GM18505 (cell line): ENCODE measurements at regions not wholly inside any gene's neighbourhood (a gene's known extent, or its start where the extent isn't known, plus 50 kb on each side); places are given as distances from the start of the nearest gene placed in this dataset.

Experiments
- ATAC-seq: cut with Tn5 transposase; IDR thresholded peaks from one replicate; pipeline ENCODE4 v1.9.1; 2021; ENCODE audit not compliant: unreplicated experiment
- POLR2A ChIP-seq: IDR thresholded peaks from 4 replicates; pipeline ENCODE4 v1.6.1; 2011; ENCODE audit warnings: borderline replicate concordance; ENCODE audit not compliant: insufficient read depth, insufficient read length; ENCODE audit errors: extremely low read depth

DNA sequence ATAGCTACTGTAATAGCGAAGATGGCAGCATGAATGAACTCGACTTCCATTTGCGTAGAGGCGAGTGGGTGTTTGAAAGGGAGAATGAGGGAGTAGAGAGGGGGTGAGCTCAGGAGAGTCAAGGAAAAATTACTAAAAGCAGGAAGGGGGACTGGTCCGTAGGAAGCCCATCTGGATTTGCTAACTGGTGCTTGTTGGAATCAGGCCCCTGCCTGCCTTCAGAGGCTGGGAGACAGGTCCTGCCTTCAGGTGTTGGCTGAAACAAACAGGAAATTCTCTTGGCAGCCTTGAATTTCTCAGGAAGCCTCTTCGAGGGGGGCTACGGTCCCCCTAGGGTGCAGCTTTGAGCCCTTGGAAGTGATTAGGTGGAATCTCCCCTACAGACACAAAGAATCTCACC, 121.7 kb downstream of the OLFM1 start:
- ATAC-seq, result no peak

DNA sequence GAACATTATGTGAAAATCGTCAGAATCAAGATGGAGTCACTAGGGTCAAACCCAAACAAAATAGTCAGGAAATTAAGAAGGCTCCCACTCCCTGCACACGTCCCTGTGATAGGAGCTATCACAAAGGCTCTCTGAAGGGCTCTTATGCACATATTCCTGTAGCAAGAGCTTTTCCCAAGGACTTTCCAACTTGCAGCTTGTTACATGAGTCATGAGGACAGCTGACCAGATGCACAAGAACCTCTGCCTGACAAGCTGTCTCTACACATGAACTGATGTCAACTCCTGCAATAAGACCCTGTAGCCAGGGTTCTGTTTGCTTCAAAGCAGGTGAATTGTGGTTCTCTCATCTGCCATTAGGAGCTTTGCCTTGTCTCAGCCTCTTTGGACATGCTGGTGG, 122.4 kb downstream of the OLFM1 start:
- ATAC-seq, result no peak
- TF ChIP-seq POLR2A, result no peak

More for the DNA sequence above, 121.7 kb downstream of the OLFM1 start:
- TF ChIP-seq POLR2A, result no peak

DNA sequence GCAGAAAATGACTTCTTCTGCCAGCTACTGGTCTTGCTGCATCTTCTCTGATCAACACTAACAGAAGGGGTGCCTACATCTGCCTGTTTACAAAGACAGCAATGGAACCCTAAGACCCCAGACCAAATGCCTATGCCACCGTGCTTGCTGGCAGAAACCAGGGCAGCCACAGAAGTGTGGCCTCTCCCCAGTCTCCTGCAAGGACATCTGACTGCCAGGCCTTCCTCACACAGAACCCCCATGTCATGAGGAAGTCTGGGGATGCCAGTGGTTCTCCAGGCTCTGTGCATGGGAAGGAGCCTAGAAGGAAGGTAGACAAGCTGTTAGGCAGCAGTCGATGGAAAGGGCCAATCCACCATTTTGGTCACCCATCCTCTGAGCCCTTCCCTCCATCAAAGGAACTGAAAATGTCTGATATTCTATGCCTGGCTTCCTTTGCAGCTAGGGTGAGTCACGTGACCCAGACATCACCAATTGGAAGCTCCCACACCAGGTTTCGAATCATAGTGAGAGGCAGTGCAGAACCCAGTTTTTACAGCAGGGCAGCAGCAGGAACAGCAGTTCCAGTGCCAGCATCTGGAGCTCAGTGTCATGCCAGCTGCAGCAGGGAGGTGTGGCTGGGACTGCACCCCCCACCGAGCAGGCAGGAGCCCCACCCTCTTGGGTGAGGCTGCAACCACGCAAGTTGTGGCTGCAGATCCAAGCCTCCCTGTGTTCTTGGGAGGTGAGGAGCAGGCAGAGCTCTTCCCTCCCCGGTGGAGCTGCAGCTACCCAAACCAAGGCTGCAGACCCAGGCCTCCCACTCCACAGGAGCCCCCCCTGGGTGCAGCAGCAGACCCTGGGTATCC, 123.4 kb downstream of the OLFM1 start:
- no peak for ATAC-seq
- no peak for TF ChIP-seq POLR2A

DNA sequence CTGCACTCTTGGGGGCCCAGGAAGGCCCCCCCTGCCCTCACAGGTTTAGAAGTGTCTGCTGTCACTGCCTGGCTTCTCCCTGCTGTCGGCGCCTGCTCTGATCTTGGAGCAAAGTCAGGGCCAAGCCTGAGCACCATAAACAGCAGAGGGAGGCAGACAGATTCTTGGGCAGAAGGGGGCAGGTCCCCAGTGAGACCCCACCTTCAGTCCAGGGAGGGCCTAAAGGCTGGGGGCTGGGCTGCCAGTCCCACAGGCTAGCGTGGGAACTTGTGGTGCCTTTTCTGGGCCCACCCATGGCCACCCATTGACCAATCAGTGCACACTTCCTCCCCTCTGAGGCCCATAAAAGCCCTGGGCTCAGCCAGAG, 124.0 kb downstream of the OLFM1 start:
- no peak for ATAC-seq
- TF ChIP-seq POLR2A, result no peak

DNA sequence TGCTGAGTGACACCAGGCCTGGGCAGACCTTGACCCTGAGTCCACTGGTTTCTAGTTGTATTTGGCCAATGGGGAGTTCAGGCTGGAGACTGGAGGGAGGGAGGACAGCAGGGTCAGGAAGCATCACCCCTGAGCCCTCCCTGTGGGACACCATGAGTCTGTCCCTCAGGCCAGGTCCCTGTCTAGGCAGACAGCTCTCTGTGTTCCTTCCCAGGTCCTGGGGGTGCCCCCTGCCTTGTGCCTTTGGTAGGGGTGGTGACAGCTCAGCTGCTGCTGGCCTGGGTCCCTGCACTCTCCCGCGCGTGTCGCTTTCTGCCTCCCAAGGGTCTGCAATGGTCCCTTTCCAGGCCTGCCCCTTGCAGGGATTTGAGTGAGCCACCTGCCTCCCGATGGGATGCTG, 125.5 kb downstream of the OLFM1 start:
- no peak for ATAC-seq

DNA sequence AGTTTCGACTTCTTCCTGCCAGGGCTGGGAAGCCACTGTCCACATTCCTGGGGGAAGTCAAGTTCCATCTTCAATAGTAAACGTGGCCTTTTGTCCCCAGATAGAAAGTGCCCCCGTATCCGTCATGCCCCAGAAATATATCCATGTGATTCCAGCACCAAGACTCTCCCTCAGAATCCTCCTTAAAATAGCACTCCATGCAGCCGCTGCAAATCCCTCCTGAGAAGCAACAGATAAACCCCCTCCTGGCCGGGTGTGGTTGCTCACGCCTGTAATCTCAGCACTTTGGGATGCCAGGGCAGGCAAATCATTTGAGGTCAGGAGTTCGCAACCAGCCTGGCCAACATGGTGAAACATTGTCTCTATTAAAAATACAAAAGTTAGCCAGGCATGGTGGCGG, 126.1 kb downstream of the OLFM1 start:
- ATAC-seq, result no peak
- no peak for TF ChIP-seq POLR2A

More for the DNA sequence above, 125.5 kb downstream of the OLFM1 start:
- TF ChIP-seq POLR2A, result no peak

DNA sequence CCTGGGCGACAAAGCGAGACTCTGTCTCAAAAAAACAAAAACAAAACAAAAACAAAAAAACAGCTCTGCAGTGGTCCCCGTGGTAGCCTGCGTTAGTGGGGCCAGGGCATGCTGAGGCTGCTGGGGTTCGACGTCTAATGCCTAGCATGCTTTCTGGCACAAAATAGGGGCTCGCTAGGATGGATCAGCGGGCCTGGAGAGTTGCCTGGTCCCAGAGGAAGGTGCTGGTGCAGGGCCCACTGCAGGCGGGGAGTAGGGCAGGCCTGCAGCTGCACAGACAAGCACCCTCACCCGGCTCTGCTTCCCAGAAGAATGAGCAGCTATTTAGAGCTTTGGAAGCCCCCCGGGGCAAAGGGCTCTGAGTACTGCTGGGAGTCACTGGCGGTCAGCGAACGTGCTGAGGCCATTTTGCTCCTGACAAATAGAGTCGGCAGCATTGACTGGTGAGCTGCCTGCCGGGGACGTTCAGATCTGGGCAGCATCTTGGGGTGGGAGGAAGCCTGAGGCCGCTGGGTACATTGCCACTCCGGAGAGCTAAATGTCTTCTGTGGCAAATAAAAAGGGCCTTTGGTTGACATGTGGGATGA, 126.7 kb downstream of the OLFM1 start:
- no peak for TF ChIP-seq POLR2A
- no peak for ATAC-seq

DNA sequence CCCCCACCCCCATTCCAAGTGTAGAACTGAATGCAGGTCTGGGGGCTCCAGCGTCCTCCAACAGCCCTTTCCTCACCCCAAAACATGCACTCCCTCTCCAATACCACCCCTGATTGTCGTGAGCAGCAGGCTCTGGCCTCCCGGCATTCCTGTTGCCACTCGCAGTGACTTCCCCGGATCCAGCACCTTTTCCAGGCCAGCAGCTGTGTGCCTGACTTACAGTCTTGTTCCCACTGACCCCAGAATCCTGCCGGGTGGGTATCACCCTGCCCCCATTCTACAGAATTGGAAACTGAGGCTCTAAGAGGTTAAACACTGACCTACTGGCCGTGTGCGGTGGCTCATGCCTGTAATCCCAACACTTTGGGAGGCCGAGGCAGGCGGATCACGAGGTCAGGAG, 127.2 kb downstream of the OLFM1 start:
- no peak for ATAC-seq
- no peak for TF ChIP-seq POLR2A

DNA sequence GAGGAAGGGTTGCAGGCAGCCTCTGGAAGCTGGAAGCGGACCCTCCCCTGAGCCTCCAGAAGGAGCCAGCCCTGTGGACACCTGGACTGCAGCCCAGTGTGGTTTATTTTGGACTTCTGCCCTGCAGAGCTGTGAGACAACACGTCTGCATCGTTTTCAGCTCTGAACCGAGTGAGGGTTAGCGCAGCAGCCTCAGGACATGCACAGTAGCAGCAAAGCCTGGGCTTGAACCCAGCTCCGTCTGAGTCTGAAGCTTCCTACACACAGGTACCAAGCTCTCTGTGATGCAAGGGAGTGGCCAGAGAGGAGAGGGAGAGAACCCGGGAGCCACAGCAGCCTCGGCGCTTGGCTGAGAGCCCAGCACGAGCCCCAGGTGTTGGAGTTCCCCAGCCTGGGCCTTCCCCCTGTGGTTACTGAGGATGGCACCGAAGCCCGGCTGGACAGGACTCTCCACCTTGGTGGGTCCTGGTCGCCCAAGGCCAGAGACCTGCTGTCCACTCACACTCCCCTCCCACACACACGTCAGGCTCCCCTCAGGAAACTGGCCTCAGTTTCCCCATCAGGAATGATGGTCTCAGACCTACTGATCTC, 128.2 kb downstream of the OLFM1 start:
- no peak for TF ChIP-seq POLR2A
- no peak for ATAC-seq

DNA sequence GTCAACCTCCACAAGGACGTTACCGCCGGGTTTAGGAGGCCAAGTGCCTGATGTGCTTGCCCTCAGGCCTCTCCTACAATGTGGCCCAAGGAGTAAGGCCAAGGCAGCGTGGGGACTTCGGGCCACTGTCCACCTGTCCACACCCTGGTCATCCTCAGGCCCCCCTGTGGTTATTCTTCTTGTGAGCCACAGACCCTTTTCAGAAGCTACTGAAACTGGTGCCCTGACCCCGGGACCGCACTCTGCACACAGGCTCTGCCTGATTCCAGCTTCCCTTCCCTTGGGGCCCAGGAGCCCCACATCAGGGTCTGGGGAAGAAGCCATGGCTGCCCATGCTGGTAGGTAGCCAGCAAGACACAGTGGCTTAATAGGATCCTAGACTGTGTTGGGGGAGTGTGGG, 128.8 kb downstream of the OLFM1 start:
- no peak for ATAC-seq
- no peak for TF ChIP-seq POLR2A

DNA sequence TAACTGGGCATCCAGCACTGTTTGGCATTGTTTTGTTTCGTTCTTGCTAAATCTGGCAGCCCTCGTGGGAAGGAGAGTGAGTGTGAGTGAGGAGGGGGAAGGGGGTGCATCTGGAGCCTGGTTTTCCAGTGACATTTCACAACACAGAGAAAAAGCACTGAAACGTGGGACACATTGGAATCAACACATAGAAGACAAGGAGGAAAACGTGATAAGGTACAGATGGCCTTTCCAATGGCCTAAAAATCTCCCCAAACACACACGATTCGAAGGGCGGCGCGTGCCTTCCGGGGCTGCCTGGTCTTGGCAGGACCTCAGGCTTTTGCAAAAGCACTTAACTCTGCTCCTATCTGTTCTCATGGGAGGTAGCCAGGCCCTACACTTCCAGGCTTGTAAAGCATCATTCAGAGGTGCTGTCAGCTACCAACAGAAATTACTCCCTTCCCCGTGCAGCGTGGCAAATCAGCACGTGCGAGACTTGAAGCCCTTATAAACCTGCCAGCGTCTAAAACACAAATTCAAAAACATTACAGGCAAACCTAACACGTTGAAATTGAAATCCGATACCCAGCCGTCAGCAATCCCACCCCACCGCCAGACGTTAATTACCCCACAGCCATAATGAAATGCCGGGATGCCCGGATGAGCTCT, 129.4 kb downstream of the OLFM1 start:
- no peak for ATAC-seq
- no peak for TF ChIP-seq POLR2A

DNA sequence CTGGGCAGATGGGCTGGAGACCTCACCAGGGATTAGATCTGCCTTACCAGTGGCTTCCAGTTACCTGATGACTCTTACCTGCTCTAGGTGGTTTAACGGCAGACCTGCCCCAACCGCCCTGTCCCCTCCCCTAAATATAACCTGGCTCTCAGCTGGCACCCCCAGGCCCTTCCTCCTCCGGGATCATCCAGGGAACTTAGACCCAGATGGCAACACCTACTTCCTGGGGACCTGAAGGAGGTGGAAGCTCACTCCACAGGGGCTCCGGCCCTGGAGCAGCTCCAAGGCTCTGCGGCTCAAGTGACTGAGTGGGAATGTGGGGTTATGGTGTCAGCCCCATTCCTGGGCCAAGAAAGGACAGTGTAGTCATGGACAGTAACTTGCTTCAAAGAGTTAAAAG, 130.4 kb downstream of the OLFM1 start:
- ATAC-seq, result no peak
- no peak for TF ChIP-seq POLR2A

DNA sequence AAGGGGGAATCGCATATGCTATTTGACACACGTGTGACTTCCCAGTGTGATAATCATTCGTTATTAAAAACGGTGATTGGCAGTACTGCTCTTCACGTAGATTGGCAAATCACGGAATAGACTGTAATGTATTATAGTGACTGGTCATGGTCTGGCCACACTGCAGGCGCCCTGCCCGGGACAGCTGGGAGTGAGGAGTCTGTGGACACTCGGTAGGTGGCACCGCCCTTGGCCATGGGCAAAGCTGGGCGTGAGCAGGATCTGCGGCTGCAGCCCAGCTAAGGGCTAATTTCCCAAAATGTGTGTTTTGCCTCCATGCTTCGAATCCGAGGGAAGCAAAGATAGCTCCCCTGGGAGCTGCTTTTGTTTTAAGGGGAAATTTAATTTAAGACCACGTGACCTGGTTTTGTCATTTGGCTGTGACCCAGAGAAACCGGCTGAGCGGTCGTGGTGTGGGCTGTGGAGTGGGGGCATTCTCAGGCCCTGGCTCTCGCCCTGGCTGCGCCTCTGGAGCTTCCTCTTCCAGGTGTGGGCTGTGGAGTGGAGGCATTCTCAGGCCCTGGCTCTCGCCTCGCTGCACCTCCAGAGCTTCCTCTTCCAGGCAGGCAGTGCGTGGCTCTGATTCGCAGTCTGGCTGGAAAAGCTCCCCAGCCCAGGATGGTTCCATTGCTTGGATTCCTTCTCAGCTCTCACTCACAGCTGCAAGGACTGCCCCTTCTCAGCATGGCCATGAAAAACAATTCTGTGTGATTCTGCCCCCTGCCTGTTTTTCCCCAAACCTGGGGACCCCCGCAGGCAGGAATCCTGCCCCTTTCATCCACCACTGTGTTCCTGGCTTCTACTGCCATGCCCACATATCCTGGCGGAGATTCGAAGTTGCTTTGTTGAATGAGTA, 131.1 kb downstream of the OLFM1 start:
- TF ChIP-seq POLR2A, result no peak
- no peak for ATAC-seq

DNA sequence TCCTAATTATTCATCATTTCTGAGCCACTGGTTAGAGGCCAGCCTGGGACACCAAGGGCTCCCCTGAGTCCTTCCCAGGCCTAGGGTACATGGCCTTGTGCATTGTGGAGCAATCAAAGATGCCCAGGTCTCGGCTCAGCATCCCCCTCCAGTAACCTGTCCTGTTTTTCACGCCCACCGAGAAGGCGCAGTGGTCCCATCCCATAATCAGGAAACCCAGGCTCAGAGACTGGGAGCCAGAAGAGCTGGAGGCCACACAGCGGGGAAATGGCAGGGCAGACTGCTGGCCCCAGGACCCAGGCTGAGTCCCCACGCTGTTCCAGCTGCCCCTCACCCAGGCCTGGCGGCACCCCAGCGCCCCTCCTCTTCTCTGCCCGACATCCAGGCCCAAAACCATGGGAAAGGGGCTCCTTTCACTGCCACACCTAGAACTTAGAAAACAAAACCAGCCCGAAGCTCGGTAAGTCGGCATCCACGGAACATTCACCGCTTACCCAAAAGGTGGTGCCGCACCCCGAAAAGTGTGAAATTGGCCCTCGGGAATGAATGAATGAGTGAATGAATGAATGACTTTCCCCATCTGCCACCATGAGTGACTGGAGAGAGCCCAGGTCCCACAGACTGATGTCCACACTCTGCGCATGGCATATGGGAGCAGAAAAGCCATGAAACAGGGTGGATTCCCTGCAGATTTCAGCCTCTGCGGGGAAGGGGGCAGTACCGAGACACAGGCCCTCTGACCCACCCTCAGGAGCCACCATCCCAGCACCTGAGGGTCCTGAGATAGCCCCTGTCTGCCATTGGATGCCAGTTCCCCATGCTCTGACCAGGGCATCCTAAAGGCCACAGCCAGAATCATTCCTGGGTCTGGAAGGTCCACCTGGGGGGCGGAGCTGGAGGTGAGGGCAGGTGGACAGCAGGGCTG, 132.5 kb downstream of the OLFM1 start:
- ATAC-seq, result no peak
- TF ChIP-seq POLR2A, result no peak
